GM12878 (cell line): ENCODE measurements at regions not wholly inside any gene's neighbourhood (a gene's known extent, or its start where the extent isn't known, plus 50 kb on each side); places are given as distances from the start of the nearest gene placed in this dataset.

ENCODE experiments used
- ATAC-seq: fragments of 200-7000 bp; cut with Tn5 transposase; 3 replicates; pipeline ENCODE4 v1.9.1; 2020; ENCODE audit warnings: mild to moderate bottlenecking, moderate library complexity
- BruUV-seq: library from RNA; stranded (reverse); fragments of 400-500 nt; replicated peaks from 2 replicates; lab custom pipeline; 2021; lab: Mats Ljungman, UMichigan
- CTCF ChIA-PET: fragments of 300-600 bp; sonication (Branson Sonifier 250); formaldehyde crosslinking; extraction: SDS; loops from one replicate; lab custom pipeline; 2021; ENCODE audit warnings: inconsistent platforms; lab: Yijun Ruan, JAX
- POLR2A ChIA-PET: fragments of 350-600 bp; formaldehyde crosslinking; extraction: SDS; loops from one replicate; lab custom pipeline; 2021; ENCODE audit warnings: inconsistent platforms; lab: Charles Lee
- RAD21 ChIA-PET: fragments of 300-600 bp; sonication (Branson Sonifier 250); formaldehyde crosslinking; loops from one replicate; lab custom pipeline; 2023; ENCODE audit warnings: antibody characterized with exemption; ENCODE audit not compliant: unreplicated experiment; lab: Charles Lee
- SMC1A ChIA-PET: fragments of 300-600 bp; sonication (Branson Sonifier 250); formaldehyde crosslinking; loops from one replicate; lab custom pipeline; 2023; ENCODE audit not compliant: unreplicated experiment, uncharacterized antibody; lab: Charles Lee
- DNase-seq: peaks from one replicate; pipeline ENCODE4 v3.0.0-alpha.2; 2011; ENCODE audit warnings: low read depth, low spot score
- FAIRE-seq: peaks from 3 replicates; lab custom pipeline; 2011; peaks lifted over from hg19 to GRCh38; lab: Jason Lieb, UNC
- H2AFZ ChIP-seq: 2 replicates; pipeline ENCODE4 v1.6.0; 2011; ENCODE audit warnings: low read depth, low read length, control low read depth; ENCODE audit not compliant: control insufficient read depth
- H3K27ac ChIP-seq: 2 replicates; pipeline ENCODE4 v1.5.1; 2011; ENCODE audit warnings: control low read depth; ENCODE audit not compliant: control insufficient read depth, insufficient read depth
- H3K27me3 ChIP-seq, 2 experiments: replicated peaks in 1 of 2; 2 replicates each; pipeline versions ENCODE4 v1.6.0 to v1.6.1; 2011; ENCODE audit warnings: low read length in 1 of 2; ENCODE audit not compliant: control insufficient read depth in 2 of 2, insufficient read depth in 2 of 2
- H3K36me3 ChIP-seq, 2 experiments: 2 replicates each; pipeline ENCODE4 v1.5.1; 2011; ENCODE audit warnings: low read length in 1 of 2; ENCODE audit not compliant: control insufficient read depth in 2 of 2, insufficient read depth in 2 of 2
- H3K4me1 ChIP-seq: 2 replicates; pipeline ENCODE4 v1.6.1; 2011; ENCODE audit warnings: mild to moderate bottlenecking, low read length, moderate library complexity, mixed read lengths; ENCODE audit not compliant: control insufficient read depth, insufficient read depth
- H3K4me2 ChIP-seq: 2 replicates; pipeline ENCODE4 v1.6.0; 2011; ENCODE audit warnings: control low read depth; ENCODE audit not compliant: control insufficient read depth, insufficient read depth
- H3K4me3 ChIP-seq: fragments of 200-600 bp; sonication (generic); 2 replicates; pipeline ENCODE4 v1.5.1; 2016
- H3K79me2 ChIP-seq: 2 replicates; pipeline ENCODE4 v1.6.0; 2011; ENCODE audit warnings: low read length; ENCODE audit not compliant: control insufficient read depth, insufficient read depth
- H3K9ac ChIP-seq: 2 replicates; pipeline ENCODE4 v1.8.0; 2011; ENCODE audit warnings: low read length, control low read depth, mixed read lengths; ENCODE audit not compliant: control insufficient read depth, insufficient read depth
- H3K9me3 ChIP-seq: replicated peaks from 3 replicates; pipeline ENCODE4 v1.5.1; 2011; ENCODE audit warnings: mild to moderate bottlenecking, low read length; ENCODE audit not compliant: control insufficient read depth, insufficient read depth
- H4K20me1 ChIP-seq: 2 replicates; pipeline ENCODE4 v1.6.0; 2011; ENCODE audit not compliant: control insufficient read depth, insufficient read depth
- MYB ChIP-seq: fragments of 150-350 bp; IDR thresholded peaks from 2 replicates; pipeline ENCODE4 v1.6.1; 2014; ENCODE audit warnings: mild to moderate bottlenecking, low read depth, low read length, borderline replicate concordance
- RB1 ChIP-seq: fragments of 450-650 bp; formaldehyde crosslinking; IDR thresholded peaks from 2 replicates; pipeline ENCODE4 v1.6.1; 2017; ENCODE audit warnings: mild to moderate bottlenecking, borderline replicate concordance
- YBX1 ChIP-seq: fragments of 450-650 bp; IDR thresholded peaks from 2 replicates; pipeline ENCODE4 v1.6.1; 2016; ENCODE audit warnings: antibody characterized with exemption
- ZNF207 ChIP-seq: fragments of 450-650 bp; IDR thresholded peaks from 2 replicates; pipeline ENCODE4 v1.6.1; 2014; ENCODE audit warnings: antibody characterized with exemption, mild to moderate bottlenecking, borderline replicate concordance
- WGBS: methylation state at CpG from one replicate; pipeline ENCODE4 v1.1.6; 2016; ENCODE audit warnings: low lambda C conversion rate; ENCODE audit not compliant: insufficient replicate concordance, insufficient coverage; ENCODE audit errors: missing lambda C conversion rate; 5-methylcytosine and 5-hydroxymethylcytosine counted together
- in situ Hi-C: fragments of 300-500 bp; cut with MboI; formaldehyde crosslinking; loops from 9 replicates; pipeline ENCODE4 v1.14.3; 2018; ENCODE audit warnings: mixed read lengths
- intact Hi-C: fragments of 100-400 bp; cut with micrococcal nuclease; formaldehyde crosslinking; loops from one replicate; pipeline ENCODE4 v1.14.2; 2022; ENCODE audit not compliant: unreplicated experiment
- TF ChIP-seq, protein P1 (sequence below): fragments of 450-650 bp; formaldehyde crosslinking; IDR thresholded peaks from 2 replicates; pipeline ENCODE4 v1.4.0; 2020; ENCODE audit warnings: mild to moderate bottlenecking, moderate library complexity
- TF ChIP-seq, protein P2 (sequence below): fragments of 450-650 bp; IDR thresholded peaks from 2 replicates; pipeline ENCODE4 v1.6.1; 2017; ENCODE audit warnings: mild to moderate bottlenecking, moderate library complexity
- TF ChIP-seq, protein P3 (sequence below): fragments of 450-650 bp; IDR thresholded peaks from 2 replicates; pipeline ENCODE4 v1.6.1; 2018; ENCODE audit warnings: mild to moderate bottlenecking, low read depth, moderate library complexity; ENCODE audit not compliant: partially characterized antibody
- TF ChIP-seq, protein P4 (sequence below): IDR thresholded peaks from 2 replicates; pipeline ENCODE4 v1.6.1; 2012; ENCODE audit warnings: low read depth, low read length, improper control_type of control experiment

DNA sequence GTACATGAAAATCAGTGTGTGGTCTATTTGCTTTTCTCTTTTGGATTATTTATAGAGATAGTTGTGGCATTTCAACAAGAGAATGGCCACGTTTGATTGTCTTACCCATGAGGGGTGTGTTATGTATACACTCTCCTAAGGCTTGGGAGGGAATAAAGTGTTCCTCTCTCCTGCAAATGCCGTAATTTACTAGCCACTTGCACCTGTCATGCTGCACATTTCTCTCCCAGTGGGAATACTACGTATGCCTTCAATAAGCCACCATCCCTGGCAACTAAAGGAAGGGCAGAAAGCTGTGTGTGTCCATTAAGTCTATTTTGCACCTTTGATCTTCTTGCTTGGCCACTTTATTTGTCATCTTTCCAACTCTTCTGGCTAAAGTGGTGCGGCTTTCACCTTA lies 541.2 kb downstream of the QKI start (continued):
- TF ChIP-seq, protein P1, sequence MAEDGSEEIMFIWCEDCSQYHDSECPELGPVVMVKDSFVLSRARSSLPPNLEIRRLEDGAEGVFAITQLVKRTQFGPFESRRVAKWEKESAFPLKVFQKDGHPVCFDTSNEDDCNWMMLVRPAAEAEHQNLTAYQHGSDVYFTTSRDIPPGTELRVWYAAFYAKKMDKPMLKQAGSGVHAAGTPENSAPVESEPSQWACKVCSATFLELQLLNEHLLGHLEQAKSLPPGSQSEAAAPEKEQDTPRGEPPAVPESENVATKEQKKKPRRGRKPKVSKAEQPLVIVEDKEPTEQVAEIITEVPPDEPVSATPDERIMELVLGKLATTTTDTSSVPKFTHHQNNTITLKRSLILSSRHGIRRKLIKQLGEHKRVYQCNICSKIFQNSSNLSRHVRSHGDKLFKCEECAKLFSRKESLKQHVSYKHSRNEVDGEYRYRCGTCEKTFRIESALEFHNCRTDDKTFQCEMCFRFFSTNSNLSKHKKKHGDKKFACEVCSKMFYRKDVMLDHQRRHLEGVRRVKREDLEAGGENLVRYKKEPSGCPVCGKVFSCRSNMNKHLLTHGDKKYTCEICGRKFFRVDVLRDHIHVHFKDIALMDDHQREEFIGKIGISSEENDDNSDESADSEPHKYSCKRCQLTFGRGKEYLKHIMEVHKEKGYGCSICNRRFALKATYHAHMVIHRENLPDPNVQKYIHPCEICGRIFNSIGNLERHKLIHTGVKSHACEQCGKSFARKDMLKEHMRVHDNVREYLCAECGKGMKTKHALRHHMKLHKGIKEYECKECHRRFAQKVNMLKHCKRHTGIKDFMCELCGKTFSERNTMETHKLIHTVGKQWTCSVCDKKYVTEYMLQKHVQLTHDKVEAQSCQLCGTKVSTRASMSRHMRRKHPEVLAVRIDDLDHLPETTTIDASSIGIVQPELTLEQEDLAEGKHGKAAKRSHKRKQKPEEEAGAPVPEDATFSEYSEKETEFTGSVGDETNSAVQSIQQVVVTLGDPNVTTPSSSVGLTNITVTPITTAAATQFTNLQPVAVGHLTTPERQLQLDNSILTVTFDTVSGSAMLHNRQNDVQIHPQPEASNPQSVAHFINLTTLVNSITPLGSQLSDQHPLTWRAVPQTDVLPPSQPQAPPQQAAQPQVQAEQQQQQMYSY (CRISPR knock-in tag), result no peak

DNA sequence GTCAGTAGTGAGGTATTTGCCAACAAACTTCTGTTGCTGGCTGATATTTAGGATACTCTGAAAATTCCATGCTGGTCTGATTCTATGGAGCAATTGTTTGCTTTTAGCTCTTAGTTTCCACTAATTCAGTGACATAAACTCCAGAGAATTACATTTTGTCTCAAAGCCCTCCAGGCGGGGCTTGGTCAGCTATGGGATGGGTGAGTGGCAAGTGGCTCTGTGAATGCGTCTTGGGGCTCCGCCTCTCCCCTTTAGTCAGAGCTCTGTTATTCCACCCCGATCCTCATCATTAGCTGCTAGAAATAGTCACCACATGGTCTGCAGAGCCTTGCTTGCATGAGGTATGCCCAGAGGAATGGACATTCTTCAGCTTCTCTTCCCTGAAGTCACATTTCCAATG lies 540.6 kb downstream of the QKI start:
- H3K79me2 ChIP-seq, result no peaks in the 10 kb centered on the region
- no peak overlapping the region for H3K9ac ChIP-seq
- no peaks in the 10 kb centered on the region for H4K20me1 ChIP-seq
- no peak overlapping the region for H2AFZ ChIP-seq
- ChIA-PET RAD21 (interaction anchor here (0.9 kb wide), 1 partner anchor 538 kb away, joined by 3 read pairs; no protein-coding TSS in a partner anchor), SMC1A (interaction anchor here (0.7 to 1.7 kb wide), 2 partner anchors 25 to 248 kb away, joined by 3 to 4 read pairs; no protein-coding TSS in a partner anchor), POLR2A (no interaction called here), CTCF (interaction anchor here (0.6 to 1.5 kb wide), 3 partner anchors 10 to 783 kb away, joined by 3 to 5 read pairs (median 3); no protein-coding TSS in a partner anchor)
- H3K4me3 ChIP-seq, result no peak overlapping the region
- DNase-seq, result no peak
- no peak for ATAC-seq
- no peaks in the 10 kb centered on the region for H3K9me3 ChIP-seq
- no peaks in the 10 kb centered on the region for H3K27me3 ChIP-seq
- intact Hi-C loops (loop anchor here (5.0 kb wide), 4 partner anchors 248 to 972 kb away; no protein-coding TSS in a partner anchor), in situ Hi-C loops (loop anchor here (5.0 to 10.0 kb wide), 2 partner anchors 533 to 780 kb away; no protein-coding TSS in a partner anchor)
- BruUV-seq, result no TSS peak
- no peaks in the 10 kb centered on the region for H3K36me3 ChIP-seq
- TF ChIP-seq, protein P2, sequence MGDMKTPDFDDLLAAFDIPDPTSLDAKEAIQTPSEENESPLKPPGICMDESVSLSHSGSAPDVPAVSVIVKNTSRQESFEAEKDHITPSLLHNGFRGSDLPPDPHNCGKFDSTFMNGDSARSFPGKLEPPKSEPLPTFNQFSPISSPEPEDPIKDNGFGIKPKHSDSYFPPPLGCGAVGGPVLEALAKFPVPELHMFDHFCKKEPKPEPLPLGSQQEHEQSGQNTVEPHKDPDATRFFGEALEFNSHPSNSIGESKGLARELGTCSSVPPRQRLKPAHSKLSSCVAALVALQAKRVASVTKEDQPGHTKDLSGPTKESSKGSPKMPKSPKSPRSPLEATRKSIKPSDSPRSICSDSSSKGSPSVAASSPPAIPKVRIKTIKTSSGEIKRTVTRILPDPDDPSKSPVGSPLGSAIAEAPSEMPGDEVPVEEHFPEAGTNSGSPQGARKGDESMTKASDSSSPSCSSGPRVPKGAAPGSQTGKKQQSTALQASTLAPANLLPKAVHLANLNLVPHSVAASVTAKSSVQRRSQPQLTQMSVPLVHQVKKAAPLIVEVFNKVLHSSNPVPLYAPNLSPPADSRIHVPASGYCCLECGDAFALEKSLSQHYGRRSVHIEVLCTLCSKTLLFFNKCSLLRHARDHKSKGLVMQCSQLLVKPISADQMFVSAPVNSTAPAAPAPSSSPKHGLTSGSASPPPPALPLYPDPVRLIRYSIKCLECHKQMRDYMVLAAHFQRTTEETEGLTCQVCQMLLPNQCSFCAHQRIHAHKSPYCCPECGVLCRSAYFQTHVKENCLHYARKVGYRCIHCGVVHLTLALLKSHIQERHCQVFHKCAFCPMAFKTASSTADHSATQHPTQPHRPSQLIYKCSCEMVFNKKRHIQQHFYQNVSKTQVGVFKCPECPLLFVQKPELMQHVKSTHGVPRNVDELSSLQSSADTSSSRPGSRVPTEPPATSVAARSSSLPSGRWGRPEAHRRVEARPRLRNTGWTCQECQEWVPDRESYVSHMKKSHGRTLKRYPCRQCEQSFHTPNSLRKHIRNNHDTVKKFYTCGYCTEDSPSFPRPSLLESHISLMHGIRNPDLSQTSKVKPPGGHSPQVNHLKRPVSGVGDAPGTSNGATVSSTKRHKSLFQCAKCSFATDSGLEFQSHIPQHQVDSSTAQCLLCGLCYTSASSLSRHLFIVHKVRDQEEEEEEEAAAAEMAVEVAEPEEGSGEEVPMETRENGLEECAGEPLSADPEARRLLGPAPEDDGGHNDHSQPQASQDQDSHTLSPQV, result no peak
- TF ChIP-seq RB1, result no peak
- no peak for TF ChIP-seq MYB
- TF ChIP-seq, protein P3, sequence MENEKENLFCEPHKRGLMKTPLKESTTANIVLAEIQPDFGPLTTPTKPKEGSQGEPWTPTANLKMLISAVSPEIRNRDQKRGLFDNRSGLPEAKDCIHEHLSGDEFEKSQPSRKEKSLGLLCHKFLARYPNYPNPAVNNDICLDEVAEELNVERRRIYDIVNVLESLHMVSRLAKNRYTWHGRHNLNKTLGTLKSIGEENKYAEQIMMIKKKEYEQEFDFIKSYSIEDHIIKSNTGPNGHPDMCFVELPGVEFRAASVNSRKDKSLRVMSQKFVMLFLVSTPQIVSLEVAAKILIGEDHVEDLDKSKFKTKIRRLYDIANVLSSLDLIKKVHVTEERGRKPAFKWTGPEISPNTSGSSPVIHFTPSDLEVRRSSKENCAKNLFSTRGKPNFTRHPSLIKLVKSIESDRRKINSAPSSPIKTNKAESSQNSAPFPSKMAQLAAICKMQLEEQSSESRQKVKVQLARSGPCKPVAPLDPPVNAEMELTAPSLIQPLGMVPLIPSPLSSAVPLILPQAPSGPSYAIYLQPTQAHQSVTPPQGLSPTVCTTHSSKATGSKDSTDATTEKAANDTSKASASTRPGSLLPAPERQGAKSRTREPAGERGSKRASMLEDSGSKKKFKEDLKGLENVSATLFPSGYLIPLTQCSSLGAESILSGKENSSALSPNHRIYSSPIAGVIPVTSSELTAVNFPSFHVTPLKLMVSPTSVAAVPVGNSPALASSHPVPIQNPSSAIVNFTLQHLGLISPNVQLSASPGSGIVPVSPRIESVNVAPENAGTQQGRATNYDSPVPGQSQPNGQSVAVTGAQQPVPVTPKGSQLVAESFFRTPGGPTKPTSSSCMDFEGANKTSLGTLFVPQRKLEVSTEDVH, result no peak
- TF ChIP-seq YBX1, result no peak
- TF ChIP-seq, protein P4, sequence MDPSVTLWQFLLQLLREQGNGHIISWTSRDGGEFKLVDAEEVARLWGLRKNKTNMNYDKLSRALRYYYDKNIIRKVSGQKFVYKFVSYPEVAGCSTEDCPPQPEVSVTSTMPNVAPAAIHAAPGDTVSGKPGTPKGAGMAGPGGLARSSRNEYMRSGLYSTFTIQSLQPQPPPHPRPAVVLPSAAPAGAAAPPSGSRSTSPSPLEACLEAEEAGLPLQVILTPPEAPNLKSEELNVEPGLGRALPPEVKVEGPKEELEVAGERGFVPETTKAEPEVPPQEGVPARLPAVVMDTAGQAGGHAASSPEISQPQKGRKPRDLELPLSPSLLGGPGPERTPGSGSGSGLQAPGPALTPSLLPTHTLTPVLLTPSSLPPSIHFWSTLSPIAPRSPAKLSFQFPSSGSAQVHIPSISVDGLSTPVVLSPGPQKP, result no peak
- TF ChIP-seq ZNF207, result no peak
- no peak overlapping the region for H3K4me2 ChIP-seq
- H3K4me1 ChIP-seq, result no peaks in the 10 kb centered on the region
- no peak for FAIRE-seq
- WGBS, result 80% methylated on average over 4 of the region's 4 CpGs
- H3K27ac ChIP-seq, result no peak overlapping the region
